C4-2B (cell line): ENCODE measurements at regions not wholly inside any gene's neighbourhood (a gene's known extent, or its start where the extent isn't known, plus 50 kb on each side); places are given as distances from the start of the nearest gene placed in this dataset.

Experiments
- CTCF ChIP-seq: fragments of 450-650 bp; conservative IDR thresholded peaks from 2 replicates; pipeline ENCODE4 v1.5.1; 2017; ENCODE audit warnings: mild to moderate bottlenecking
- ZFX ChIP-seq: fragments of 450-650 bp; IDR thresholded peaks from 2 replicates; pipeline ENCODE4 v1.6.1; 2017

GRCh38 chr2:234836271-234836670 lies 115.5 kb upstream of the SH3BP4 start:
- TF ChIP-seq CTCF (no peak), ZFX (no peak)
